Keratinocyte (primary cell): ENCODE measurements at regions not wholly inside any gene's neighbourhood (a gene's known extent, or its start where the extent isn't known, plus 50 kb on each side); places are given as distances from the start of the nearest gene placed in this dataset.

ENCODE experiments used
- DNase-seq: peaks from one replicate; pipeline ENCODE4 v3.0.0-alpha.2; 2011; ENCODE audit warnings: low read depth, missing footprints, low spot score
- FAIRE-seq: peaks from 2 replicates; lab custom pipeline; 2011; peaks lifted over from hg19 to GRCh38; lab: Jason Lieb, UNC
- H2AFZ ChIP-seq: 2 replicates; pipeline ENCODE4 v1.6.0; 2012; ENCODE audit warnings: low read length, control low read depth, inconsistent platforms; ENCODE audit not compliant: control insufficient read depth
- H3K27ac ChIP-seq: 2 replicates; pipeline ENCODE4 v1.5.1; 2011; ENCODE audit warnings: low read length; ENCODE audit not compliant: control insufficient read depth, insufficient read depth
- H3K27me3 ChIP-seq: 3 replicates; pipeline ENCODE4 v1.6.0; 2011; ENCODE audit warnings: low read length; ENCODE audit not compliant: control insufficient read depth, insufficient read depth; ENCODE audit errors: extremely low read depth
- H3K36me3 ChIP-seq, 2 experiments: 2 replicates in 1 of 2; 3 replicates in 1 of 2; pipeline ENCODE4 v1.5.1; 2011; ENCODE audit warnings: low read length in 2 of 2, mild to moderate bottlenecking in 1 of 2; ENCODE audit not compliant: control insufficient read depth in 2 of 2, insufficient read depth in 2 of 2; ENCODE audit errors: extremely low read depth in 1 of 2
- H3K4me1 ChIP-seq: 3 replicates; pipeline ENCODE4 v1.5.1; 2011; ENCODE audit warnings: low read length; ENCODE audit not compliant: control insufficient read depth, insufficient read depth; ENCODE audit errors: extremely low read depth
- H3K4me2 ChIP-seq: 3 replicates; pipeline ENCODE4 v1.6.0; 2011; ENCODE audit warnings: low read depth, low read length; ENCODE audit not compliant: control insufficient read depth, insufficient read depth; ENCODE audit errors: extremely low read depth
- H3K4me3 ChIP-seq, 3 experiments: fragments of 200-600 bp in 1 of 3; sonication (generic) in 1 of 3; 2 replicates in 2 of 3; 3 replicates in 1 of 3; pipeline ENCODE4 v1.5.1; 2011 to 2016; ENCODE audit warnings: low read length in 3 of 3, mild to moderate bottlenecking in 3 of 3, control low read depth in 2 of 3, inconsistent platforms in 1 of 3, low read depth in 1 of 3, mixed read lengths in 1 of 3, mixed run types in 1 of 3, moderate library complexity in 1 of 3; ENCODE audit not compliant: control insufficient read depth in 2 of 3, insufficient read depth in 2 of 3; ENCODE audit errors: extremely low read depth in 1 of 3
- H3K79me2 ChIP-seq: 2 replicates; pipeline ENCODE4 v1.6.0; 2012; ENCODE audit warnings: low read length; ENCODE audit not compliant: control insufficient read depth, insufficient read depth
- H3K9ac ChIP-seq: 3 replicates; pipeline ENCODE4 v1.6.0; 2011; ENCODE audit warnings: low read length; ENCODE audit not compliant: control insufficient read depth, insufficient read depth; ENCODE audit errors: extremely low read depth
- H3K9me1 ChIP-seq: 3 replicates; pipeline ENCODE4 v1.6.0; 2011; ENCODE audit warnings: low read length; ENCODE audit not compliant: control insufficient read depth, insufficient read depth; ENCODE audit errors: extremely low read depth
- H3K9me3 ChIP-seq: 2 replicates; pipeline ENCODE4 v1.5.1; 2012; ENCODE audit warnings: low read depth, low read length; ENCODE audit not compliant: control insufficient read depth
- H4K20me1 ChIP-seq: 3 replicates; pipeline ENCODE4 v1.6.0; 2011; ENCODE audit warnings: low read length; ENCODE audit not compliant: control insufficient read depth, insufficient read depth; ENCODE audit errors: extremely low read depth
- EZH2 ChIP-seq: IDR thresholded peaks from one replicate; pipeline ENCODE4 v1.6.1; 2012; ENCODE audit warnings: inconsistent platforms, mild to moderate bottlenecking, low read length, moderate library complexity
- dilution Hi-C: fragments of 300-500 bp; cut with MboI; formaldehyde crosslinking; loops from one replicate; pipeline ENCODE4 v1.7.0; 2020; ENCODE audit warnings: low sequenced_read_pairs; ENCODE audit not compliant: extremely low pct_ligation_motif_present
- TF ChIP-seq, protein P1 (sequence below), 3 experiments: IDR thresholded peaks in 1 of 3; conservative IDR thresholded peaks in 1 of 3; optimal IDR thresholded peaks in 1 of 3; 2 replicates in 2 of 3; 3 replicates in 1 of 3; pipeline versions ENCODE3 to v1.5.1; 2011; ENCODE audit warnings: low read length in 3 of 3, mild to moderate bottlenecking in 3 of 3, moderate library complexity in 2 of 3, control low read depth in 1 of 3, inconsistent platforms in 1 of 3; ENCODE audit not compliant: insufficient read depth in 2 of 3; ENCODE audit errors: extremely low read depth in 1 of 3

- Histone ChIP-seq H3K4me3 (no peak overlapping the region), H3K36me3 (no peaks in the 10 kb centered on the region), H3K4me2 (no peak overlapping the region), H2AFZ (peak overlapping the region; percentile 8), H3K9ac (no peak overlapping the region), H3K4me1 (peaks cover 14% of the 10 kb centered on the region), H3K27ac (no peak overlapping the region), H3K79me2 (no peaks in the 10 kb centered on the region), H3K9me3 (no peaks in the 10 kb centered on the region), H4K20me1 (no peaks in the 10 kb centered on the region), H3K9me1 (no peaks in the 10 kb centered on the region), H3K27me3 (no peaks in the 10 kb centered on the region)
- dilution Hi-C loops: no loop called here
- no peak for DNase-seq
- no peak for FAIRE-seq
- no peak for TF ChIP-seq EZH2
- TF ChIP-seq, protein P1, sequence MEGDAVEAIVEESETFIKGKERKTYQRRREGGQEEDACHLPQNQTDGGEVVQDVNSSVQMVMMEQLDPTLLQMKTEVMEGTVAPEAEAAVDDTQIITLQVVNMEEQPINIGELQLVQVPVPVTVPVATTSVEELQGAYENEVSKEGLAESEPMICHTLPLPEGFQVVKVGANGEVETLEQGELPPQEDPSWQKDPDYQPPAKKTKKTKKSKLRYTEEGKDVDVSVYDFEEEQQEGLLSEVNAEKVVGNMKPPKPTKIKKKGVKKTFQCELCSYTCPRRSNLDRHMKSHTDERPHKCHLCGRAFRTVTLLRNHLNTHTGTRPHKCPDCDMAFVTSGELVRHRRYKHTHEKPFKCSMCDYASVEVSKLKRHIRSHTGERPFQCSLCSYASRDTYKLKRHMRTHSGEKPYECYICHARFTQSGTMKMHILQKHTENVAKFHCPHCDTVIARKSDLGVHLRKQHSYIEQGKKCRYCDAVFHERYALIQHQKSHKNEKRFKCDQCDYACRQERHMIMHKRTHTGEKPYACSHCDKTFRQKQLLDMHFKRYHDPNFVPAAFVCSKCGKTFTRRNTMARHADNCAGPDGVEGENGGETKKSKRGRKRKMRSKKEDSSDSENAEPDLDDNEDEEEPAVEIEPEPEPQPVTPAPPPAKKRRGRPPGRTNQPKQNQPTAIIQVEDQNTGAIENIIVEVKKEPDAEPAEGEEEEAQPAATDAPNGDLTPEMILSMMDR (optimal IDR thresholded peaks at IDR 0.05 in 1 of 3, IDR thresholded peaks at IDR 0.05 in 1 of 3, conservative IDR thresholded peaks at IDR 0.05 in 1 of 3; ENCODE audit: extremely low read depth in 1 of 3, insufficient read depth in 2 of 3, low read length in 3 of 3): no peak
Observed at GRCh38 chr12:75581515-75581914, 70.1 kb upstream of the KRR1 start.

- TF ChIP-seq EZH2: no peak
- TF ChIP-seq, protein P1 (optimal IDR thresholded peaks at IDR 0.05 in 1 of 3, IDR thresholded peaks at IDR 0.05 in 1 of 3, conservative IDR thresholded peaks at IDR 0.05 in 1 of 3; ENCODE audit: extremely low read depth in 1 of 3, insufficient read depth in 2 of 3, low read length in 3 of 3): no peak
- dilution Hi-C loops: no loop called here
- no peak overlapping the region for H3K4me3 ChIP-seq
- H4K20me1 ChIP-seq: no peaks in the 10 kb centered on the region
- no peaks in the 10 kb centered on the region for H3K9me1 ChIP-seq
- H3K27me3 ChIP-seq: no peaks in the 10 kb centered on the region
- DNase-seq (no peak), FAIRE-seq (no peak)
- no peak overlapping the region for H3K9ac ChIP-seq
- no peak overlapping the region for H3K27ac ChIP-seq
- no peaks in the 10 kb centered on the region for H3K79me2 ChIP-seq
- no peak overlapping the region for H3K4me2 ChIP-seq
- no peaks in the 10 kb centered on the region for H3K4me1 ChIP-seq
- no peak overlapping the region for H2AFZ ChIP-seq
- no peaks in the 10 kb centered on the region for H3K9me3 ChIP-seq
- H3K36me3 ChIP-seq: peaks cover 0 to 2% of the 10 kb centered on the region in 2 experiments
Observed at GRCh38 chr12:75579552-75579951, 68.1 kb upstream of the KRR1 start.
